Skin of body (tissue), 1 donor: ENCODE measurements at regions not wholly inside any gene's neighbourhood (a gene's known extent, or its start where the extent isn't known, plus 50 kb on each side); places are given as distances from the start of the nearest gene placed in this dataset.

ENCODE experiments used
- DNase-seq: peaks from one replicate; lab custom pipeline; 2025; lab: John Stamatoyannopoulos, UW

- no peak for DNase-seq
These were observed 338.5 kb downstream of the ZNF536 start for GRCh38 chr19:30710721-30711120.

- no peak for DNase-seq
These were observed 336.4 kb downstream of the ZNF536 start for GRCh38 chr19:30708416-30709178.

- DNase-seq: no peak
These were observed 332.7 kb downstream of the ZNF536 start for GRCh38 chr19:30704771-30705330.

- no peak for DNase-seq
These were observed 331.5 kb downstream of the ZNF536 start for GRCh38 chr19:30703645-30704044.

GRCh38 chr19:30701178-30701577, 329.0 kb downstream of the ZNF536 start:
- no peak for DNase-seq

GRCh38 chr19:30699871-30700280, 327.7 kb downstream of the ZNF536 start:
- DNase-seq: no peak

- no peak for DNase-seq
These were observed 324.3 kb downstream of the ZNF536 start for GRCh38 chr19:30696514-30696913.

- no peak for DNase-seq
These were observed 323.1 kb downstream of the ZNF536 start for GRCh38 chr19:30695171-30695875.

GRCh38 chr19:30694156-30694755, 322.1 kb downstream of the ZNF536 start:
- peak; percentile 26 for DNase-seq

GRCh38 chr19:30692879-30693503, 320.8 kb downstream of the ZNF536 start:
- DNase-seq: peak; percentile 72

- DNase-seq: peak; percentile 62
These were observed 320.1 kb downstream of the ZNF536 start for GRCh38 chr19:30692181-30692811.

- DNase-seq: no peak
These were observed 319.6 kb downstream of the ZNF536 start for GRCh38 chr19:30691819-30692166.

GRCh38 chr19:30690935-30691818, 319.0 kb downstream of the ZNF536 start:
- DNase-seq: peak; percentile 20

GRCh38 chr19:30690525-30690924, 318.3 kb downstream of the ZNF536 start:
- DNase-seq: no peak

GRCh38 chr19:30689474-30689873, 317.3 kb downstream of the ZNF536 start:
- DNase-seq: no peak

GRCh38 chr19:30688696-30689095, 316.5 kb downstream of the ZNF536 start:
- no peak for DNase-seq

- peak; percentile 64 for DNase-seq
These were observed 314.8 kb downstream of the ZNF536 start for GRCh38 chr19:30686826-30687566.

- DNase-seq: no peak
These were observed 314.1 kb downstream of the ZNF536 start for GRCh38 chr19:30686176-30686820.

- DNase-seq: no peak
These were observed 313.3 kb downstream of the ZNF536 start for GRCh38 chr19:30685426-30686000.
